ENCODE measurements at regions not wholly inside any gene's neighbourhood (a gene's known extent, or its start where the extent isn't known, plus 50 kb on each side); places are given as distances from the start of the nearest gene placed in this dataset.

DNA sequence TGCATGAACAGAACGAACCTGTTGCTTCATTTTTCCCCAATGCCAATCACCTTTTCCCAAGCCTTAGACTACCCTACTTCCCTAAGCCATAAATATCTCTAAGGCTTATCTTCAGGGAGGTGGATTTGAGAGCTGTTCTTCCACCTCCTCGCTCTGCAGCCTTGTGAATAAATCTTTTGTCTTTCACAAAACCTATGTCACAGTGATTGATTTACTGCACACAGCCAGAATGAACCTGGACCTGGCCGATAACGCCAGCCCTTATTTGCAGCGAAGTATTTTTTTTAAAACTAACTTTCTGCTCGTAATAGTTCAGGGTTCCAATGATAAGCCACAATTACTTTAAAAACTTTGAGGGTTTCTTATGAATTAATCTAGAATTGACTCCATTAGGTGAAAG is 632.6 kb downstream of the PTPRU start:
- no peak for DNase-seq

DNA sequence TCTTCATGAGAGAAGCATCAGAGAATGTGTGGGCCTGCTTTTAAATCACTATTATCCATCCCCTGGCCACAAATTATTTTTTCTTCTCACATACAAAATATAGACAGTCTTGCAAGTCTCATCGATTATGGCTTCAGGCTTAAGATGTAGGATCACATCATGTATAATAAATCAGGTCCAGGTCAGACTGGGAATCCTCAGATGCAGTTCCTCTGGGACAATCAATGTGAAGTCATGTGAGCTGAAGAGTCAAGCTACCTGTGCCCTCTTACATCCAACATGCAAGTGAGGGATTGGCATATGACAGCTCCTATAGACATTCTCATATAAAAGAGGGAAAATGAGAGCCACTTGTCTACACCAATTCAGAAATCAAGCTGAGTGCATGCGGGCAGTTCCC is 631.8 kb downstream of the PTPRU start:
- no peak for DNase-seq

DNA sequence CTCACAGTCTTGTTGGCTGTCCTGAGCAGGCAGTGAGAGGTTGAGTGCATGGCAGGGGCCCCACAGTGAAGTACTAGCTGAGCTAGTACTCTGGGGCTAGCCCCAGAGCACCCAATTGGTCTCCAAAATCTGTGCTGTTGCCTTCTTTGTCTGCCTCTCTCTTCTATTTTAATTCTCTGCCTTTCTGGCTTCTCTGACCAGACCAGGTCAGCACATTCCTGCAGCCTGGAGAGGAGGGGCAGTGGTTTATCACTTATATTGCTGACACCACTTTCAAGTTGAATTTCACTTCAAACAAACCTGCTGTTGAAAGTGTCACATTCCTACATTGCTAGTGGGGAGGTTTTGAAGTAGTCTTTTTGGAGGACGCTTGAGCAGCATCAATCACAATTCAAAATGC is 628.7 kb downstream of the PTPRU start:
- DNase-seq: no peak

DNA sequence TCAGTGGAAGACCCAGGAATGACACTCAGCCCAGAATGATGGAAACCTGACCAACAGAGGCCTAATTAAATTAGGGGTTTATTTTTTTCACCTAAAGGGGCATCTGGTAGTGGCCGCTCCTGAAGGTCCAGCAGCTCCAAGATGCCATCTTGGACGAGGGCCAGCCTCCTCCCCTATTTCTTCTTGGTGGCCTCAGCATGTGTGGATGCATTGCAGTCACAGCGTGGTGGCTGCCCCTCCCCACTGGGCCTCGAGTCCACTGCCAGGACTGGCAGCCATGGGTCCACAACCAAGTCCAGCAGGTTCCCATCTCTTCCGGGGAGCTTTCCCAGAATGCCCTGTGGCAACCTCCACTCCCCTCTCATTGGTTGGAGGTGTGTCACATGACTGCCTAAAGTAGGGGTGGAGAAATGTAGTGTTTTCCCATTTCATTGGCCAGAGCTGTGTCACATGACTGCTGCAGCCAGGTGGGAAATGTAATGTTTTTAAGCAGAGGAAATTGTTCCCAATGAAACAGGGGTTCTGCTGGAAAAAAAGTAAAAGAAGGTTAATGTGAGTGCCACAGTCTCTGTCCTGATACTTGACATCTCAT is 628.2 kb downstream of the PTPRU start:
- DNase-seq: no peak

DNA sequence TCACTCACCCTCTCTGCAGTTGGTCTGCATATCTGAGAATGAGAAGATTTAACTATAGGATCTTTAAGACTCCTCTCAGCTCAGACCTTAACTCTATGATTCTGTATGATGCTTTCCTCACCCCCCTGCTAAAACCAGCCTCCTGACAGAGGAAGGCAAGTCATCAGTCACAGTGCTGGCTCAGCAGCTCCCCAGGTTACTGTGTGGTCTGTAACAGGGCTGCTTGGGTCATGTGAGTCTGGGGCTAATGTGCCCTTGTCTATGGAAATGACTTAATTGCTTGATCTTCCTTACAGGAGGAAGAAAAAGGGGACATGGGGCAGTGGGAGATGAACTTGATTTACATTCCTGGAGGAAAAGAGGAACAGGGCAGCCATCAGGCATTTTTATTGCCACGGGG is 625.6 kb downstream of the PTPRU start:
- no peak for DNase-seq

DNA sequence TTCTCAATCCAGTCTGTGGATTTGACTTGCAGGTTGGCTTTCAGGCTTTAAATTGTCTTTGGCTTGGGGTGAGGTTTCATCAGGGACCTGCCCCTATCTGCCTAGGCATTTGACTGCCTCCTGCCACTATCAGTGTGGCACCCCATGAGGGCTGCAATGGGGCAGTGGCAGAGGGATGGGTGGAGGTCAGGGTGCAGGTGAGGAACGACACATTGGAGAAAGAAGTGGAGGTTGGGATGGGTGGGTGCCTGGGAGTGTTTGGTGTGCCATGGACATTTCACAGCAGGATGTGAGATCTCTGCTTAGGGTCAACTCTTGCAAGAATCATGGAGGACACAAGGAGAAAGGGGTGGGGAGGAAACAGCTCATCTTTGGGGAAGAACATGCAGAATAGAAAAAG is 625.1 kb downstream of the PTPRU start:
- no peak for DNase-seq

GRCh38 chr1:29860681-29861080 is 624.4 kb downstream of the PTPRU start:
- DNase-seq: no peak

GRCh38 chr1:29860056-29860455 is 623.7 kb downstream of the PTPRU start:
- no peak for DNase-seq

- no peak for DNase-seq
These were observed 622.8 kb downstream of the PTPRU start for GRCh38 chr1:29859126-29859525.

DNA sequence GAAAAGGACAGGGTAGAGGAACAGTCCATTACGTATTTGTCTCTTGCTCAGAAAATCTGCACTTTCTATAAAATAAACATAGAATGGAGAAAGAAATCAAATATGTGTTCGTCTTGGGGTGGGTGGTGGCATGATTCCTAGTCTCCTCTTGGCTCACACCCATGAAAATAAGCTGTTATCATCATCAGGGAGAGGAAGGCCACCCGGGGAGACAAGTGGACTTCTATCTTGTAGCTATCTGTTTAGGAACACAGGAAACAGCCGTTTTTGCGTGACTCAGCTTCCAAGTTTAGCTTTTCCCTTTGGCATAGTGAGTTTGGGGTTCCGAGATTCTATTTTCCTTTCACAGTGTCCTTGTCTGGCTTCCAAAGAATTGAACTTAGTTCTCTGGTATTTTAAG is 622.3 kb downstream of the PTPRU start:
- no peak for DNase-seq

DNA sequence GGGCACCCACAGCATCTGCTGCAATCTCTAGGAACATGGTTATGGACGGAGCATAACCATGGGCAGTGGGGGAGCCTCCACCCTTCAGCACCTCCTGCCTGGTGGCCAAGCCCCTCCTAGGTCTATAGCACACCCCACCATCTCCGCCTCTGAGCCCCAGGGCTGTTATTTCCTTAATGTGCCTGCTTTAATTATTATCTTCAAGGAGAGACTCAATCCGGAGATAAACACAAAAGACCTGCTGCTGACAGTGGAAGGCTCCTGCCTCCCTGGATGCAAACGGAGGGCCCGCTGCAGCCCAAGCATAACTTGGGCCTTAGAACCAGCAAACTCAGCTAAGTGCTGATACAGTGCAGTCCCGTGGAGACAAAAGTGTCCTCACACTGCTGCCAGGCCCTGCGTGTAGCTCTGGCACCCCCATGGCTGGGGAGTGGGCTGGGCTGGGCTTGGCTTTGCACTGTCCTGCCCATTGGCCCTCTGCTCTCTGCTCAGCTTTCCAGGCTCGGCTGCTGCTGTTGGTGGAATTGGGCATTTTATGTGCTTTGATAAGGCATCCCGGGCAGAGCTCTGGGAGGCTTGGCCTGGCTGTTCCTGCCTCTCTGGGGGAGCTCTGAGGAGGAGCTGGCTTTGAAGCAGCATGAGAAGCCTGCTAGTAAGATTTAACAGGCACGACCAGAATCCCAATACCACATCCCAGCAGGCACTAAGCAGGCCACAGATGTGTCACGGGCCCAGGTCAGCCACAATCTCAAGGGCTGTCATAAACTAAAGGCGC is 620.2 kb downstream of the PTPRU start:
- no peak for DNase-seq

DNA sequence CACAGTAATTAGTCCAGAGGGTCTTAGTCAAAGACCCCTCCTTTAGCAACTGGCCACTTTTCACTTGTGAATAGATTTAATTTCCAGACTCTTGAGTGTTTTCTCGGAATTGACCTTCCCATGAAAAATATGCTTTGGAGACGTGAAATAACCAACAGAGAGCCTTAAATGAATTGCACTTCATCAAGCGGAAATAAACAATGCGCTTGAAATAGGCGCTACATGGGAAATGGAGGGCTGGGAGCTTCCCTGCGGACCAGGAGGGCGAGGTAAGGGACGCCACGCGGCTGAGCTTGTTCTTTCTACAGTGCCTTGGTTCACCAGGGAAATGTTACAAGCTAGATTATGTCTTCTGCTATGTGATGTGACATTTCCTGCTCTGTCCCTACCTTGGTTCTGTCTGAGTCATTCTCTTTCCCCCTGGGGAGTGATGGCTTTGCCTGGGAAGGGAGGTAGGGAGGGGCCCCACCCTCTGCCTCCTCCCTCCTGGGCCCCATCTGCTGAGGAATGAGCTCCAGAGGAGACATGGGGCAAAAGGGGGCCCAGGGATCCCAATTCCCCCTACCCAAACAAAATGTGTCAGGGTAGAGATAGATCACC is 619.3 kb downstream of the PTPRU start:
- DNase-seq: no peak

DNA sequence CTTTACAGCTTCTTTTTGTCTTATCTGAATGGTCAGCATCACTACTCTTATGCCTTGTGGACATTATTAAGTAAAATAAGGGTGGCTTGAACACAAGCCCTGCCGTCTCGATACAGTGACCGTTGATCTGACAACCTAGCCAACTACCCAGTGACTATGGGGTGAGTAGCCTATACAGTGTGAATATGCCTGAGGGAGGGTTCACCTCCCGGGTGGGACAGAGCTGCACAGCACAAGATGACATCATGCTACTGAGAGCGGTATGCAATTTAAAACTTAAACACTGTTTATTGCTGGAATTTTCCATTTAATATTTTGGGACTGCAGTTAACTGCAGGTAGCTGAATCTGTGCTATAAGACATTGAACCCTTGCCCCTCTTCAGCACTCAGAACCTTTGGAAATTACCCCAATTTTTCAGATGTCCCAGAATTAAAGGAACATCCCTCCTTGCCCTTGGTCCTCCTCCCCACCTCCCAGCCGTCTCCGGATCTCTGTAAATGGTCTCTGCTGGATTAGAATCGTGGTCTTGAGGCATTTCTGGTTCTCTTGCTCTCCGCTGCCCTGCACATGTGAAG is 618.5 kb downstream of the PTPRU start:
- DNase-seq: no peak

GRCh38 chr1:29853716-29854330 is 617.5 kb downstream of the PTPRU start:
- no peak for DNase-seq

GRCh38 chr1:29852248-29852647 is 615.9 kb downstream of the PTPRU start:
- no peak for DNase-seq

DNA sequence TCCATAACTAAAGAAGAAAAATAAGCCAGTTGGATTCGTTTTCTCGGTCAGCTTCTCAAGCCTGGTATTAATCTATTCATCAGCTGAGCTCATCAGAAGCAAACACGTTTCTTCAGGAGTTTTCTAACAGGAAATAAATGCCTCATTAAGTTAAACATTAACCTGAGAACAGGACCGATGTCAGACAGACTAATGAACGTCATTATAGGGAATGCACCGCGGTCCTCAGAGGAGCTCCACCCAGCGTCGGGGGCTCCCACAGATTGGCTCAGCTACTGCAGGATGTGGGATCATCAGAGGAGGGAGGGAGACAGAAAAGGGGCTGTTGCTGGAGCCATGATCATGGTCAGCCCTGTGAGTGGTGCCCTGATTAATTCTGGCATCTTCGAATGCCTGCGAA is 615.4 kb downstream of the PTPRU start:
- DNase-seq: no peak

- no peak for DNase-seq
These were observed 613.9 kb downstream of the PTPRU start for GRCh38 chr1:29849991-29850757.

DNA sequence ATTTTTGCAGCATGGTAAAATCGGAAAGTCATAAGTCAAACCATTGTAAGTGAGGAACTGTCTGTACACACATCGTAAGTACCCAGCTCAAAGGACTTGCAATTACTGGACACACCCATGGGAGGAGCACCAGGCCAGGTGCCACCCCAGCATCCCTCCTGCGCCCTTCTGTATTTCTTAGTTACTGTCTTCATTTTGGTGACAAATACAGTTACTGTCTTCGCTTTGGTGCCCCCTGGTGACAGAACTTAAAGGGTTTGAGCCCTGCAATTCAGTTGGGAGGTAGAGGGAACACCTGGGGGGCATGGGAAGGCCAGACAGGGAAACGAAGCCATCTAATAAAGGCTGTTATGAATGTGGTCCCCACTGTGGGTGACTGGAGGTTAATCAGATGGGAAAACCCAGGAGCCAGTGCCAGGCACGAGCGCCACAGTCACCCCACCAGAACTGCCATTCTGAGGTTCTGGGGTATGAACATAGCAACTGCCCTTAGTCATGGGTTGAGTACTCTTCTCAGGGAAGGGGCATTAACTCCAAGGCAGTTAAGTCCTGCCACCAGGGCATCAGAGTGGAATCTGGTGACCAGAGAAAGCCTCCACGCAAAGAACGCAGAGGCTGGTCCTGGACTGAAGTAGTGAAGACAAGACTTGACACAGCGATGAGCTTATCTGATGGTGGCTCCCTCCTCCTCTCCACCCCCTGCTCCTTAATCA is 612.9 kb downstream of the PTPRU start:
- DNase-seq: no peak

GRCh38 chr1:29845910-29846309 is 609.6 kb downstream of the PTPRU start:
- DNase-seq: no peak

GRCh38 chr1:29842130-29842529 is 605.8 kb downstream of the PTPRU start:
- no peak for DNase-seq

- no peak for DNase-seq
These were observed 603.4 kb downstream of the PTPRU start for GRCh38 chr1:29839726-29840125.

GRCh38 chr1:29838738-29839320 is 602.5 kb downstream of the PTPRU start:
- DNase-seq: no peak
